ENCODE measurements at regions not wholly inside any gene's neighbourhood (a gene's known extent, or its start where the extent isn't known, plus 50 kb on each side); places are given as distances from the start of the nearest gene placed in this dataset.

DNA sequence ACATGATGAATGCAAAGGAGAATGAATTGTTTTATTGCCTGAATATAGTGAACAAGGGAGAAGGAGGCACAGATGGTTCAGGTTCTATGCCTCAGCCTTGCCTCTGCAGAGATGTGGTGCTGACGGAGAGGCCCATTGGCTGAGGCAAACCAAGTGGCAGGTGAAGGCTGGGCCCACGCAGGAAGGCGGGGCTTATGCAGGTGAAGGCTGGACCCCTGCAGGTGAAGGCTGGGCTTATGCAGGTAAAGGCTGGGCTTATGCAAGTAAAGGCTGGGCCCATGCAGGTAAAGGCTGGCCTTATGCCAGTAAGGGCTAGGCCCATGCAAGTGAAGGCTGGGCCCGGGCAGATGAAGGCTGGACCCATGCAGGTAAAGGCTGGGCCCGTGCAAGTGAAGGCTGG, 414.7 kb downstream of the LRATD1 start:
- no peak for ATAC-seq (ENCODE audit: insufficient read depth, low read depth)
- no peak overlapping the region for H3K4me3 ChIP-seq (ENCODE audit: low read depth in 1 of 2, low read length in 2 of 2)
- no peaks in the 10 kb centered on the region for H3K27me3 ChIP-seq (ENCODE audit: insufficient read depth, low read length, poor library complexity)
- no peaks in the 10 kb centered on the region for H3K79me2 ChIP-seq (ENCODE audit: insufficient read depth, low read length)
- TF ChIP-seq, protein P1, sequence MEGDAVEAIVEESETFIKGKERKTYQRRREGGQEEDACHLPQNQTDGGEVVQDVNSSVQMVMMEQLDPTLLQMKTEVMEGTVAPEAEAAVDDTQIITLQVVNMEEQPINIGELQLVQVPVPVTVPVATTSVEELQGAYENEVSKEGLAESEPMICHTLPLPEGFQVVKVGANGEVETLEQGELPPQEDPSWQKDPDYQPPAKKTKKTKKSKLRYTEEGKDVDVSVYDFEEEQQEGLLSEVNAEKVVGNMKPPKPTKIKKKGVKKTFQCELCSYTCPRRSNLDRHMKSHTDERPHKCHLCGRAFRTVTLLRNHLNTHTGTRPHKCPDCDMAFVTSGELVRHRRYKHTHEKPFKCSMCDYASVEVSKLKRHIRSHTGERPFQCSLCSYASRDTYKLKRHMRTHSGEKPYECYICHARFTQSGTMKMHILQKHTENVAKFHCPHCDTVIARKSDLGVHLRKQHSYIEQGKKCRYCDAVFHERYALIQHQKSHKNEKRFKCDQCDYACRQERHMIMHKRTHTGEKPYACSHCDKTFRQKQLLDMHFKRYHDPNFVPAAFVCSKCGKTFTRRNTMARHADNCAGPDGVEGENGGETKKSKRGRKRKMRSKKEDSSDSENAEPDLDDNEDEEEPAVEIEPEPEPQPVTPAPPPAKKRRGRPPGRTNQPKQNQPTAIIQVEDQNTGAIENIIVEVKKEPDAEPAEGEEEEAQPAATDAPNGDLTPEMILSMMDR (IDR thresholded peaks at IDR 0.05; ENCODE audit: borderline replicate concordance, extremely low read depth, low read length, poor library complexity, severe bottlenecking) = no peak
- no peak for TF ChIP-seq EZH2 (IDR thresholded peaks at IDR 0.05; ENCODE audit: borderline replicate concordance, low read depth, low read length, severe bottlenecking)
- H3K4me2 ChIP-seq (ENCODE audit: insufficient read depth, low read length) = no peak overlapping the region
- H3K27ac ChIP-seq (ENCODE audit: low read length) = no peak overlapping the region
- H3K36me3 ChIP-seq (ENCODE audit: insufficient read depth, low read length) = no peaks in the 10 kb centered on the region
- no peak for DNase-seq
- no peaks in the 10 kb centered on the region for H3K4me1 ChIP-seq (ENCODE audit: insufficient read depth, low read length)
- H3K9ac ChIP-seq (ENCODE audit: low read depth, low read length) = no peak overlapping the region
- H2AFZ ChIP-seq (ENCODE audit: low read depth, low read length) = no peak overlapping the region
- no peaks in the 10 kb centered on the region for H4K20me1 ChIP-seq (ENCODE audit: insufficient read depth, low read length)
- no peaks in the 10 kb centered on the region for H3K9me3 ChIP-seq (ENCODE audit: insufficient read depth, low read length, severe bottlenecking)

DNA sequence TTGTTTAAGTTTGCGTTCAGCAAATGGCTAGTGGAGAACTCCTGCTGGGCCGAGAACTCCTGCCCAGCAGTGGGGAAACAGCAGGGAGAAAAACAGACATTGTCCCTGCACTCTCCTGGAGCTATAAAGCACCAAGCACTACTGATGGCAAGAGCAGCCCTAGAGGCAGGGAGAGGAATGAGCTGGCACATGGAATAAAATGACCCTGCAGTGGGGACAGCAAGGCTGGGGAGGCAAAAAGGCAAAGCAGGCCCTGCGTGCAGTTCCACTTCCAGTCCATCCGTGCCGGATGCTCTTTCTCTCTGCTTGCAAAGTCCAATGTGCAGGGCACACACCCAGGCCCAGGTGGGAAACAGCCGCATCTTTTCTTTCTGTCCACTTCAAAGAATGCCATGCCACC, 415.5 kb downstream of the LRATD1 start:
- no peak overlapping the region for H3K4me2 ChIP-seq (ENCODE audit: insufficient read depth, low read length)

DNA sequence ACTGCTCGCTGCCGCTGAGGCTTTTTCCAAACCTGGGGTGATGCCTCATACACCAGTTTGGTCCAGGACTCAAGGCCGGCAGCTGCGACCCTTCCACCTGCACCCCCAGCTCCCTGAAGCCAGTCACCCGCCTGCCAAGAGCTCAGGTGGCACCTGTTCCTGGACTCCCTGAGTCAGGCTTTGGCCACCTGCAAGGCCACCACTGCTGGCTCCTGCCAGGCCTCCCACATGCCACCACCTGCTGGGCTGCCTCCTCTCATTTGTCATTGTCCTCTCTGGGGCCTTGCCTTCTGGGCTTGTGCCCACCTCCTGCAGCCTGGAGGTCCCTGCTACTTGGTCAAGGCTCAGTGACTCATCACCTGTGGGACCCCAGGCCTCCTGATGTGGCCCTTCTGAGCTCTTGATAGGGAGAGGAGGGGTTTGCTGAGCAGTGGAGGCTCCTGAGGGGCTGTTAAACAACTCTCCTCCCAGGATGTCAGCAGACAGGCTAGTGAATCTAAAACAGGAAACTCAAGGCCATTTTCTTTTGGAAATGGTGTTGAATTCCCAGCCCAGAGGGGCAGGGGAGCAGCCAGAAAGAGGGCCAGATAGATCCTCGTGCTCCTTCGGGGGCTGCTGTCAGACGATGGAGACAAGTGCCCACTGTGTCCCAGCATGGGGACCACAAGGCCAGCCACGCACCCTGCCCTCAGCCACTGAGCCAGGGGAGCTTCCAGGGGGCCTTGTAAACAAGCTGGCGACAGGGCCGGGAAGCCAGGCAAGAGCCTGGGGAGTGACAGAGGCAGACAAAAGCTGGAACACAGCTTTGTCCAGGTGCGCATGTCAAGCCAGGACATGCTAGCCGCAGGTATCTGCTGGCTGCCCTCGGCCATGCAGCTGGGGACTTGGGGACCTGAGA, 416.8 kb downstream of the LRATD1 start:
- no peaks in the 10 kb centered on the region for H3K9me3 ChIP-seq (ENCODE audit: insufficient read depth, low read length, severe bottlenecking)
- no peak overlapping the region for H3K4me2 ChIP-seq (ENCODE audit: insufficient read depth, low read length)
- H3K27me3 ChIP-seq (ENCODE audit: insufficient read depth, low read length, poor library complexity) = no peaks in the 10 kb centered on the region
- H2AFZ ChIP-seq (ENCODE audit: low read depth, low read length) = no peak overlapping the region
- H3K9ac ChIP-seq (ENCODE audit: low read depth, low read length) = no peak overlapping the region
- H3K4me1 ChIP-seq (ENCODE audit: insufficient read depth, low read length) = no peaks in the 10 kb centered on the region
- no peaks in the 10 kb centered on the region for H3K79me2 ChIP-seq (ENCODE audit: insufficient read depth, low read length)
- no peak overlapping the region for H3K4me3 ChIP-seq (ENCODE audit: low read depth in 1 of 2, low read length in 2 of 2)
- DNase-seq (no peak), ATAC-seq (ENCODE audit: insufficient read depth, low read depth) (no peak)
- no peak for TF ChIP-seq EZH2 (IDR thresholded peaks at IDR 0.05; ENCODE audit: borderline replicate concordance, low read depth, low read length, severe bottlenecking)
- TF ChIP-seq, protein P1 (IDR thresholded peaks at IDR 0.05; ENCODE audit: borderline replicate concordance, extremely low read depth, low read length, poor library complexity, severe bottlenecking) = no peak
- no peaks in the 10 kb centered on the region for H3K36me3 ChIP-seq (ENCODE audit: insufficient read depth, low read length)
- no peak overlapping the region for H3K27ac ChIP-seq (ENCODE audit: low read length)
- no peaks in the 10 kb centered on the region for H4K20me1 ChIP-seq (ENCODE audit: insufficient read depth, low read length)

More for the DNA sequence above, 415.5 kb downstream of the LRATD1 start:
- Histone ChIP-seq H3K27ac (ENCODE audit: low read length) (no peak overlapping the region), H3K9me3 (ENCODE audit: insufficient read depth, low read length, severe bottlenecking) (no peaks in the 10 kb centered on the region), H3K4me3 (ENCODE audit: low read depth in 1 of 2, low read length in 2 of 2) (no peak overlapping the region), H3K9ac (ENCODE audit: low read depth, low read length) (no peak overlapping the region), H3K27me3 (ENCODE audit: insufficient read depth, low read length, poor library complexity) (no peaks in the 10 kb centered on the region), H2AFZ (ENCODE audit: low read depth, low read length) (no peak overlapping the region), H3K36me3 (ENCODE audit: insufficient read depth, low read length) (no peaks in the 10 kb centered on the region), H3K4me1 (ENCODE audit: insufficient read depth, low read length) (no peaks in the 10 kb centered on the region), H4K20me1 (ENCODE audit: insufficient read depth, low read length) (no peaks in the 10 kb centered on the region), H3K79me2 (ENCODE audit: insufficient read depth, low read length) (no peaks in the 10 kb centered on the region)
- TF ChIP-seq EZH2 (IDR thresholded peaks at IDR 0.05; ENCODE audit: borderline replicate concordance, low read depth, low read length, severe bottlenecking) = no peak
- TF ChIP-seq, protein P1 (IDR thresholded peaks at IDR 0.05; ENCODE audit: borderline replicate concordance, extremely low read depth, low read length, poor library complexity, severe bottlenecking) = no peak
- DNase-seq (no peak), ATAC-seq (ENCODE audit: insufficient read depth, low read depth) (no peak)
